K562 (cell line): ENCODE measurements at regions not wholly inside any gene's neighbourhood (a gene's known extent, or its start where the extent isn't known, plus 50 kb on each side); places are given as distances from the start of the nearest gene placed in this dataset.

Experiments
- DIDO1 ChIP-seq: fragments of 450-650 bp; IDR thresholded peaks from 2 replicates; pipeline ENCODE4 v1.6.1; 2016; ENCODE audit warnings: low read depth, missing biosample characterization, missing genetic modification characterization
- HDAC1 ChIP-seq, 2 experiments: fragments of 450-650 bp; IDR thresholded peaks; 2 replicates each; pipeline ENCODE4 v1.6.1; 2016 to 2017; ENCODE audit warnings: inconsistent platforms in 1 of 2, mild to moderate bottlenecking in 1 of 2, moderate library complexity in 1 of 2
- NCOR1 ChIP-seq: fragments of 450-650 bp; IDR thresholded peaks from 2 replicates; pipeline ENCODE4 v1.6.1; 2016; ENCODE audit warnings: mild to moderate bottlenecking, moderate library complexity
- POLR2AphosphoS5 ChIP-seq: IDR thresholded peaks from 2 replicates; pipeline ENCODE4 v1.6.1; 2011; ENCODE audit warnings: mild to moderate bottlenecking, low read depth, low read length, moderate library complexity; ENCODE audit not compliant: control insufficient read depth, insufficient read depth
- ZBTB43 ChIP-seq: sonication (generic); formaldehyde crosslinking; IDR thresholded peaks from 2 replicates; pipeline ENCODE4 v1.8.0; 2023; ENCODE audit warnings: mild to moderate bottlenecking, missing genetic modification reagents
- ZFX ChIP-seq: sonication (generic); formaldehyde crosslinking; IDR thresholded peaks from 2 replicates; pipeline ENCODE4 v1.8.0; 2022; ENCODE audit warnings: mild to moderate bottlenecking, missing genetic modification reagents, moderate library complexity
- TF ChIP-seq, protein P1 (sequence below): sonication (generic); formaldehyde crosslinking; IDR thresholded peaks from 2 replicates; pipeline ENCODE4 v1.8.1; 2023; ENCODE audit warnings: mild to moderate bottlenecking, missing genetic modification reagents
- TF ChIP-seq, protein P2 (sequence below), 3 experiments: IDR thresholded peaks in 2 of 3; conservative IDR thresholded peaks in 1 of 3; 2 replicates each; pipeline ENCODE4 v1.5.1; 2011 to 2012; ENCODE audit warnings: low read length in 3 of 3, mild to moderate bottlenecking in 3 of 3, control low read depth in 2 of 3, improper control_type of control experiment in 1 of 3, inconsistent platforms in 1 of 3, low read depth in 1 of 3, mixed read lengths in 1 of 3, moderate library complexity in 1 of 3; ENCODE audit not compliant: insufficient read depth in 2 of 3

DNA sequence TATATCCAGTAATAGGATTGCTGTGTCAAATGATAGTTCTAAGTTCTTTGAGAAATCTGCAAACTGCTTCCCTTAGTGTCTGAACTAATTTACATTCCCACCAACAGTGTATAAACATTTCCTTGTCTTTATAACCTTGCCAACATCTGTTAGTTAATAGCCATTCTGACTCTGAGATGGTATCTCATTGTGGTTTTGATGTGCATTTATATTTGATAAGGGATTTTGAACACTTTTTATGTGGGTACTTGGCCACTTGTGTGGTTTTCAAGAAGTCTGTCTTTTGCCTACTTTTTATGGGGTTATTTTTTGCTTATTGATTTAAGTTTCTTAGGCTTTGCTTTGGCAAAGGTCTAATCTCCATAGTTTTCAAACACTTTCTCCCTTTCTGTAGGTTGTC, 189.9 kb upstream of the CXCL13 start:
- TF ChIP-seq POLR2AphosphoS5 (no peak), ZFX (CRISPR knock-in tag) (no peak), NCOR1 (no peak), DIDO1 (tag) (no peak), ZBTB43 (CRISPR knock-in tag) (no peak), HDAC1 (IDR thresholded peaks at IDR 0.05) (no peak)
- TF ChIP-seq, protein P1, sequence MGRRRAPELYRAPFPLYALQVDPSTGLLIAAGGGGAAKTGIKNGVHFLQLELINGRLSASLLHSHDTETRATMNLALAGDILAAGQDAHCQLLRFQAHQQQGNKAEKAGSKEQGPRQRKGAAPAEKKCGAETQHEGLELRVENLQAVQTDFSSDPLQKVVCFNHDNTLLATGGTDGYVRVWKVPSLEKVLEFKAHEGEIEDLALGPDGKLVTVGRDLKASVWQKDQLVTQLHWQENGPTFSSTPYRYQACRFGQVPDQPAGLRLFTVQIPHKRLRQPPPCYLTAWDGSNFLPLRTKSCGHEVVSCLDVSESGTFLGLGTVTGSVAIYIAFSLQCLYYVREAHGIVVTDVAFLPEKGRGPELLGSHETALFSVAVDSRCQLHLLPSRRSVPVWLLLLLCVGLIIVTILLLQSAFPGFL (CRISPR knock-in tag), result no peak
- TF ChIP-seq, protein P2, sequence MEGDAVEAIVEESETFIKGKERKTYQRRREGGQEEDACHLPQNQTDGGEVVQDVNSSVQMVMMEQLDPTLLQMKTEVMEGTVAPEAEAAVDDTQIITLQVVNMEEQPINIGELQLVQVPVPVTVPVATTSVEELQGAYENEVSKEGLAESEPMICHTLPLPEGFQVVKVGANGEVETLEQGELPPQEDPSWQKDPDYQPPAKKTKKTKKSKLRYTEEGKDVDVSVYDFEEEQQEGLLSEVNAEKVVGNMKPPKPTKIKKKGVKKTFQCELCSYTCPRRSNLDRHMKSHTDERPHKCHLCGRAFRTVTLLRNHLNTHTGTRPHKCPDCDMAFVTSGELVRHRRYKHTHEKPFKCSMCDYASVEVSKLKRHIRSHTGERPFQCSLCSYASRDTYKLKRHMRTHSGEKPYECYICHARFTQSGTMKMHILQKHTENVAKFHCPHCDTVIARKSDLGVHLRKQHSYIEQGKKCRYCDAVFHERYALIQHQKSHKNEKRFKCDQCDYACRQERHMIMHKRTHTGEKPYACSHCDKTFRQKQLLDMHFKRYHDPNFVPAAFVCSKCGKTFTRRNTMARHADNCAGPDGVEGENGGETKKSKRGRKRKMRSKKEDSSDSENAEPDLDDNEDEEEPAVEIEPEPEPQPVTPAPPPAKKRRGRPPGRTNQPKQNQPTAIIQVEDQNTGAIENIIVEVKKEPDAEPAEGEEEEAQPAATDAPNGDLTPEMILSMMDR (IDR thresholded peaks at IDR 0.05 in 2 of 3, conservative IDR thresholded peaks at IDR 0.05 in 1 of 3; ENCODE audit: insufficient read depth in 2 of 3, low read depth in 1 of 3, low read length in 3 of 3), result no peak
